WTC11 (cell line): ENCODE measurements at regions not wholly inside any gene's neighbourhood (a gene's known extent, or its start where the extent isn't known, plus 50 kb on each side); places are given as distances from the start of the nearest gene placed in this dataset.

Source experiments
- ATAC-seq: fragments of 200-7000 bp; cut with Tn5 transposase; 2 replicates; pipeline ENCODE4 v1.10.0; 2021; ENCODE audit warnings: mild to moderate bottlenecking, moderate library complexity
- CTCF ChIA-PET: fragments of 300-600 bp; sonication (Branson Sonifier 250); formaldehyde crosslinking; loops from one replicate; lab custom pipeline; 2021; ENCODE audit warnings: antibody characterized with exemption; lab: Charles Lee
- POLR2A ChIA-PET: fragments of 350-600 bp; sonication (Branson Sonifier 250); formaldehyde crosslinking; loops from one replicate; lab custom pipeline; 2021; ENCODE audit warnings: antibody characterized with exemption; lab: Charles Lee
- DNase-seq: peaks from one replicate; pipeline ENCODE4 v3.0.0; 2021; ENCODE audit warnings: low spot score
- H3K27ac Mint-ChIP-seq: 2 replicates; pipeline ENCODE4 v1.8.0; 2021; ENCODE audit warnings: mixed read lengths
- H3K27me3 Mint-ChIP-seq: 2 replicates; pipeline ENCODE4 v1.8.0; 2021; ENCODE audit warnings: low read depth, mild to moderate bottlenecking, moderate library complexity, mixed read lengths
- H3K36me3 Mint-ChIP-seq: 2 replicates; pipeline ENCODE4 v1.8.0; 2021; ENCODE audit warnings: mixed read lengths
- H3K4me1 Mint-ChIP-seq: 2 replicates; pipeline ENCODE4 v1.8.0; 2022; ENCODE audit warnings: mixed read lengths
- H3K4me3 Mint-ChIP-seq: 2 replicates; pipeline ENCODE4 v1.8.0; 2021; ENCODE audit warnings: mild to moderate bottlenecking, moderate library complexity, mixed read lengths
- H3K9me3 Mint-ChIP-seq: 2 replicates; pipeline ENCODE4 v1.8.0; 2021; ENCODE audit warnings: mixed read lengths
- AR ChIP-seq: fragments of 250-450 bp; sonication (Bioruptor Pico); IDR thresholded peaks from 2 replicates; pipeline ENCODE4 v1.9.0; 2021; ENCODE audit warnings: mild to moderate bottlenecking
- ATF1 ChIP-seq: sonication (generic); formaldehyde crosslinking; IDR thresholded peaks from 2 replicates; pipeline ENCODE4 v1.8.1; 2023; ENCODE audit warnings: mild to moderate bottlenecking, moderate library complexity, missing genetic modification reagents
- CBFB ChIP-seq: sonication (generic); formaldehyde crosslinking; IDR thresholded peaks from 2 replicates; pipeline ENCODE4 v1.8.1; 2022; ENCODE audit warnings: mild to moderate bottlenecking, low read depth, missing genetic modification reagents
- CREM ChIP-seq: sonication (generic); formaldehyde crosslinking; IDR thresholded peaks from 2 replicates; pipeline ENCODE4 v1.8.1; 2022; ENCODE audit warnings: mild to moderate bottlenecking, missing genetic modification reagents, moderate library complexity
- ELF4 ChIP-seq: sonication (generic); formaldehyde crosslinking; IDR thresholded peaks from 2 replicates; pipeline ENCODE4 v1.8.1; 2022; ENCODE audit warnings: low read depth, mild to moderate bottlenecking, moderate library complexity, missing genetic modification reagents
- FOXP1 ChIP-seq: sonication (generic); formaldehyde crosslinking; IDR thresholded peaks from 2 replicates; pipeline ENCODE4 v1.8.0; 2022; ENCODE audit warnings: missing genetic modification reagents, mild to moderate bottlenecking, moderate library complexity, borderline replicate concordance
- JAZF1 ChIP-seq: fragments of 250-450 bp; sonication (Bioruptor Pico); IDR thresholded peaks from 2 replicates; pipeline ENCODE4 v1.9.0; 2021; ENCODE audit warnings: moderate library complexity, mild to moderate bottlenecking, inconsistent platforms
- JUN ChIP-seq: sonication (generic); formaldehyde crosslinking; IDR thresholded peaks from 2 replicates; pipeline ENCODE4 v1.8.0; 2023; ENCODE audit warnings: mild to moderate bottlenecking, missing genetic modification reagents
- KAT7 ChIP-seq: sonication (generic); formaldehyde crosslinking; IDR thresholded peaks from 2 replicates; pipeline ENCODE4 v1.8.1; 2023; ENCODE audit warnings: missing genetic modification reagents, mild to moderate bottlenecking, borderline replicate concordance
- NFATC4 ChIP-seq: fragments of 250-450 bp; sonication (Bioruptor Pico); IDR thresholded peaks from 2 replicates; pipeline ENCODE4 v1.9.0; 2021; ENCODE audit warnings: mild to moderate bottlenecking
- NFE2L1 ChIP-seq: sonication (generic); formaldehyde crosslinking; IDR thresholded peaks from 2 replicates; pipeline ENCODE4 v1.8.1; 2023; ENCODE audit warnings: missing genetic modification reagents
- OVOL2 ChIP-seq: fragments of 250-450 bp; sonication (Bioruptor Pico); IDR thresholded peaks from 2 replicates; pipeline ENCODE4 v1.9.0; 2021; ENCODE audit warnings: mild to moderate bottlenecking, borderline replicate concordance
- SMAD3 ChIP-seq: sonication (generic); formaldehyde crosslinking; IDR thresholded peaks from 2 replicates; pipeline ENCODE4 v1.8.0; 2022; ENCODE audit warnings: missing genetic modification reagents, mild to moderate bottlenecking, borderline replicate concordance
- SMAD4 ChIP-seq: sonication (generic); formaldehyde crosslinking; IDR thresholded peaks from 2 replicates; pipeline ENCODE4 v1.8.0; 2022; ENCODE audit warnings: mild to moderate bottlenecking, missing genetic modification reagents
- SP1 ChIP-seq: sonication (generic); formaldehyde crosslinking; conservative IDR thresholded peaks from 2 replicates; pipeline ENCODE4 v1.8.1; 2022; ENCODE audit warnings: missing genetic modification reagents
- TEAD1 ChIP-seq: sonication (generic); formaldehyde crosslinking; IDR thresholded peaks from 2 replicates; pipeline ENCODE4 v1.8.0; 2022; ENCODE audit warnings: mild to moderate bottlenecking, missing genetic modification reagents
- TEAD4 ChIP-seq: sonication (generic); formaldehyde crosslinking; IDR thresholded peaks from 2 replicates; pipeline ENCODE4 v1.8.0; 2022; ENCODE audit warnings: mild to moderate bottlenecking, missing genetic modification reagents
- ZBTB43 ChIP-seq: sonication (generic); formaldehyde crosslinking; IDR thresholded peaks from 2 replicates; pipeline ENCODE4 v1.8.1; 2023; ENCODE audit warnings: mild to moderate bottlenecking, missing genetic modification reagents
- TF ChIP-seq, protein P1 (sequence below): fragments of 250-450 bp; sonication (Bioruptor Pico); IDR thresholded peaks from 2 replicates; pipeline ENCODE4 v1.8.0; 2021; ENCODE audit warnings: mild to moderate bottlenecking
- TF ChIP-seq, protein P2 (sequence below): fragments of 250-450 bp; sonication (Bioruptor Pico); IDR thresholded peaks from 2 replicates; pipeline ENCODE4 v1.9.0; 2021; ENCODE audit warnings: mild to moderate bottlenecking, borderline replicate concordance
- TF ChIP-seq, protein P3 (sequence below): sonication (generic); formaldehyde crosslinking; IDR thresholded peaks from 2 replicates; pipeline ENCODE4 v1.8.0; 2023; ENCODE audit warnings: missing genetic modification reagents, mild to moderate bottlenecking, borderline replicate concordance

DNA sequence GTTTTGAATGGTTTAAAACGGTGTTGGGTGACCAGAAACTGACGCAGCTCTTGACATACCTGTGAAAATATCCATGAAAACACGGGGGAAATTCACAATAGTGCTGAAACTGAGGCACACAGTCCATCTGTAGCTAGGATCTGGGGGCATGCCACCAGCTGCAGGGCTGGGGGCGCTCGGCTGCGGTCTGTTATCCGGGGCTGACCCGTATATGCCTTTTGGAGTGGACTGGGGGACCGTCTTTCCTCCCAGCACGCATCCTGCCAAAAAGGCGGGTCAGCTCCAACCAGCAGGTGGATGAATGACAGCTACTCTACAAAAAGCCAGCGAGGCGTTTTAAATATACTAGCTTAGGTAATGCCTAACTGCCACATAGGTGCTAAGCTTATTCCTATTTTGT lies 729.8 kb downstream of the QKI start:
- H3K4me1 Mint-ChIP-seq: peaks cover 5% of the 10 kb centered on the region
- TF ChIP-seq, protein P1, sequence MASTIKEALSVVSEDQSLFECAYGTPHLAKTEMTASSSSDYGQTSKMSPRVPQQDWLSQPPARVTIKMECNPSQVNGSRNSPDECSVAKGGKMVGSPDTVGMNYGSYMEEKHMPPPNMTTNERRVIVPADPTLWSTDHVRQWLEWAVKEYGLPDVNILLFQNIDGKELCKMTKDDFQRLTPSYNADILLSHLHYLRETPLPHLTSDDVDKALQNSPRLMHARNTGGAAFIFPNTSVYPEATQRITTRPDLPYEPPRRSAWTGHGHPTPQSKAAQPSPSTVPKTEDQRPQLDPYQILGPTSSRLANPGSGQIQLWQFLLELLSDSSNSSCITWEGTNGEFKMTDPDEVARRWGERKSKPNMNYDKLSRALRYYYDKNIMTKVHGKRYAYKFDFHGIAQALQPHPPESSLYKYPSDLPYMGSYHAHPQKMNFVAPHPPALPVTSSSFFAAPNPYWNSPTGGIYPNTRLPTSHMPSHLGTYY (CRISPR knock-in tag): no peak
- TF ChIP-seq SP1 (CRISPR knock-in tag) (no peak), CBFB (CRISPR knock-in tag) (no peak), SMAD3 (CRISPR knock-in tag) (no peak), JUN (CRISPR knock-in tag) (no peak), TEAD4 (CRISPR knock-in tag) (no peak), TEAD1 (no peak), NFATC4 (CRISPR knock-in tag) (no peak), NFE2L1 (CRISPR knock-in tag) (no peak), KAT7 (CRISPR knock-in tag) (no peak), ZBTB43 (CRISPR knock-in tag) (no peak)
- peaks cover 20% of the 10 kb centered on the region for H3K9me3 Mint-ChIP-seq
- H3K27me3 Mint-ChIP-seq: no peaks in the 10 kb centered on the region
- ChIA-PET CTCF (no interaction called here), POLR2A (no interaction called here)
- H3K27ac Mint-ChIP-seq: no peak overlapping the region
- no peak for DNase-seq
- H3K36me3 Mint-ChIP-seq: peaks cover 4% of the 10 kb centered on the region
- ATAC-seq: no peak
- H3K4me3 Mint-ChIP-seq: no peak overlapping the region

DNA sequence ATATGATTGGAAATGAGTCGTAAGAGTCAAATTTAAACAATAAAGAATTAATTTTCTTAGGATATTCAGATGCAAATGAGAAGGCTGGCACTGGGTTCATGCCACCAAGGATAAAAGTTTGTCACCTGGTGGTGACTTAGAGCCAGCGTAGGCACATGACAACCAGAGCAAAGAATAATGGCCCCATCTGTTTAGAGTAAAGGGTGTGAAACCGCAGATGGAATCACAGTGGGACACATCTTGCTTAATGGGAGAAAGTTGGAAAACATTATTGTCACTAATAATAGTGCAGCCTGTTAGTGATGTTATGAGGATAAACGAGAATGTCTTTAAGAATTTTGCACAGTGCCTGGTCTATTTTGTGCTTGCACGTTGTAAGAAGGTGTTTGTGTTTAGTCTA lies 727.8 kb downstream of the QKI start:
- ChIA-PET CTCF (no interaction called here), POLR2A (no interaction called here)
- Mint-ChIP-seq H3K36me3 (no peaks in the 10 kb centered on the region), H3K27ac (no peak overlapping the region), H3K4me1 (no peaks in the 10 kb centered on the region), H3K27me3 (no peaks in the 10 kb centered on the region), H3K4me3 (no peak overlapping the region), H3K9me3 (peaks cover 5% of the 10 kb centered on the region)
- DNase-seq (no peak), ATAC-seq (no peak)
- no peak for TF ChIP-seq OVOL2 (CRISPR knock-in tag)
- TF ChIP-seq TEAD4 (CRISPR knock-in tag): no peak
- TF ChIP-seq, protein P2, sequence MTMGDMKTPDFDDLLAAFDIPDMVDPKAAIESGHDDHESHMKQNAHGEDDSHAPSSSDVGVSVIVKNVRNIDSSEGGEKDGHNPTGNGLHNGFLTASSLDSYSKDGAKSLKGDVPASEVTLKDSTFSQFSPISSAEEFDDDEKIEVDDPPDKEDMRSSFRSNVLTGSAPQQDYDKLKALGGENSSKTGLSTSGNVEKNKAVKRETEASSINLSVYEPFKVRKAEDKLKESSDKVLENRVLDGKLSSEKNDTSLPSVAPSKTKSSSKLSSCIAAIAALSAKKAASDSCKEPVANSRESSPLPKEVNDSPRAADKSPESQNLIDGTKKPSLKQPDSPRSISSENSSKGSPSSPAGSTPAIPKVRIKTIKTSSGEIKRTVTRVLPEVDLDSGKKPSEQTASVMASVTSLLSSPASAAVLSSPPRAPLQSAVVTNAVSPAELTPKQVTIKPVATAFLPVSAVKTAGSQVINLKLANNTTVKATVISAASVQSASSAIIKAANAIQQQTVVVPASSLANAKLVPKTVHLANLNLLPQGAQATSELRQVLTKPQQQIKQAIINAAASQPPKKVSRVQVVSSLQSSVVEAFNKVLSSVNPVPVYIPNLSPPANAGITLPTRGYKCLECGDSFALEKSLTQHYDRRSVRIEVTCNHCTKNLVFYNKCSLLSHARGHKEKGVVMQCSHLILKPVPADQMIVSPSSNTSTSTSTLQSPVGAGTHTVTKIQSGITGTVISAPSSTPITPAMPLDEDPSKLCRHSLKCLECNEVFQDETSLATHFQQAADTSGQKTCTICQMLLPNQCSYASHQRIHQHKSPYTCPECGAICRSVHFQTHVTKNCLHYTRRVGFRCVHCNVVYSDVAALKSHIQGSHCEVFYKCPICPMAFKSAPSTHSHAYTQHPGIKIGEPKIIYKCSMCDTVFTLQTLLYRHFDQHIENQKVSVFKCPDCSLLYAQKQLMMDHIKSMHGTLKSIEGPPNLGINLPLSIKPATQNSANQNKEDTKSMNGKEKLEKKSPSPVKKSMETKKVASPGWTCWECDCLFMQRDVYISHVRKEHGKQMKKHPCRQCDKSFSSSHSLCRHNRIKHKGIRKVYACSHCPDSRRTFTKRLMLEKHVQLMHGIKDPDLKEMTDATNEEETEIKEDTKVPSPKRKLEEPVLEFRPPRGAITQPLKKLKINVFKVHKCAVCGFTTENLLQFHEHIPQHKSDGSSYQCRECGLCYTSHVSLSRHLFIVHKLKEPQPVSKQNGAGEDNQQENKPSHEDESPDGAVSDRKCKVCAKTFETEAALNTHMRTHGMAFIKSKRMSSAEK: no peak
- TF ChIP-seq ELF4 (CRISPR knock-in tag): no peak
- no peak for TF ChIP-seq SMAD3 (CRISPR knock-in tag)
- no peak for TF ChIP-seq SMAD4 (CRISPR knock-in tag)
- TF ChIP-seq, protein P3, sequence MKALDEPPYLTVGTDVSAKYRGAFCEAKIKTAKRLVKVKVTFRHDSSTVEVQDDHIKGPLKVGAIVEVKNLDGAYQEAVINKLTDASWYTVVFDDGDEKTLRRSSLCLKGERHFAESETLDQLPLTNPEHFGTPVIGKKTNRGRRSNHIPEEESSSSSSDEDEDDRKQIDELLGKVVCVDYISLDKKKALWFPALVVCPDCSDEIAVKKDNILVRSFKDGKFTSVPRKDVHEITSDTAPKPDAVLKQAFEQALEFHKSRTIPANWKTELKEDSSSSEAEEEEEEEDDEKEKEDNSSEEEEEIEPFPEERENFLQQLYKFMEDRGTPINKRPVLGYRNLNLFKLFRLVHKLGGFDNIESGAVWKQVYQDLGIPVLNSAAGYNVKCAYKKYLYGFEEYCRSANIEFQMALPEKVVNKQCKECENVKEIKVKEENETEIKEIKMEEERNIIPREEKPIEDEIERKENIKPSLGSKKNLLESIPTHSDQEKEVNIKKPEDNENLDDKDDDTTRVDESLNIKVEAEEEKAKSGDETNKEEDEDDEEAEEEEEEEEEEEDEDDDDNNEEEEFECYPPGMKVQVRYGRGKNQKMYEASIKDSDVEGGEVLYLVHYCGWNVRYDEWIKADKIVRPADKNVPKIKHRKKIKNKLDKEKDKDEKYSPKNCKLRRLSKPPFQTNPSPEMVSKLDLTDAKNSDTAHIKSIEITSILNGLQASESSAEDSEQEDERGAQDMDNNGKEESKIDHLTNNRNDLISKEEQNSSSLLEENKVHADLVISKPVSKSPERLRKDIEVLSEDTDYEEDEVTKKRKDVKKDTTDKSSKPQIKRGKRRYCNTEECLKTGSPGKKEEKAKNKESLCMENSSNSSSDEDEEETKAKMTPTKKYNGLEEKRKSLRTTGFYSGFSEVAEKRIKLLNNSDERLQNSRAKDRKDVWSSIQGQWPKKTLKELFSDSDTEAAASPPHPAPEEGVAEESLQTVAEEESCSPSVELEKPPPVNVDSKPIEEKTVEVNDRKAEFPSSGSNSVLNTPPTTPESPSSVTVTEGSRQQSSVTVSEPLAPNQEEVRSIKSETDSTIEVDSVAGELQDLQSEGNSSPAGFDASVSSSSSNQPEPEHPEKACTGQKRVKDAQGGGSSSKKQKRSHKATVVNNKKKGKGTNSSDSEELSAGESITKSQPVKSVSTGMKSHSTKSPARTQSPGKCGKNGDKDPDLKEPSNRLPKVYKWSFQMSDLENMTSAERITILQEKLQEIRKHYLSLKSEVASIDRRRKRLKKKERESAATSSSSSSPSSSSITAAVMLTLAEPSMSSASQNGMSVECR (CRISPR knock-in tag): no peak
- TF ChIP-seq ATF1: no peak
- no peak for TF ChIP-seq NFATC4 (CRISPR knock-in tag)
- TF ChIP-seq CREM: no peak
- TF ChIP-seq JAZF1 (CRISPR knock-in tag): no peak
- no peak for TF ChIP-seq KAT7 (CRISPR knock-in tag)
- no peak for TF ChIP-seq FOXP1 (CRISPR knock-in tag)
- no peak for TF ChIP-seq AR (CRISPR knock-in tag)
